ENCODE measurements at regions not wholly inside any gene's neighbourhood (a gene's known extent, or its start where the extent isn't known, plus 50 kb on each side); places are given as distances from the start of the nearest gene placed in this dataset.

DNA sequence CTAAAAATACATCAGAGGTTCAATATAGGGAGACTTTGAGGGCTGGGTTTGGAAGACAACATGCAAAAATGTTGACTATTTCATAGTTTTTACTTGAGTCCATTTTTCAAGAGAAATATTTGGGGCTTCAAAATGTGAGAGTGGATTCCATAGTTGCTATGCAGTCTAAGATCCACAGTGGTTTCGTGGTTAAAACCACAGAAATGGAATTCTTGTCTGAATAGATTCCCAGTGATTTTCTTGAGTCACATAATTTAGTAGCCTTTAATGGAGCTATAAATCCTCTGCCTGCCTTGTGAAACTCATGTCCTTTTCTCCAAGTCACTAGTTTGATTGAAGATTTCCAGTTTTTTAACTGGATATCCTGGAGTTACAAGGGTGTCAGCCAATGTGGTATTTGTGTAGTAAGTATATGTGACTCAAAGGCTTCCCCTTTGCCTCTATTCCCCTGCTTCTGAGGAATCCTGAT lies 94.7 kb upstream of the RBMS3 start:
- TF ChIP-seq, protein P1, sequence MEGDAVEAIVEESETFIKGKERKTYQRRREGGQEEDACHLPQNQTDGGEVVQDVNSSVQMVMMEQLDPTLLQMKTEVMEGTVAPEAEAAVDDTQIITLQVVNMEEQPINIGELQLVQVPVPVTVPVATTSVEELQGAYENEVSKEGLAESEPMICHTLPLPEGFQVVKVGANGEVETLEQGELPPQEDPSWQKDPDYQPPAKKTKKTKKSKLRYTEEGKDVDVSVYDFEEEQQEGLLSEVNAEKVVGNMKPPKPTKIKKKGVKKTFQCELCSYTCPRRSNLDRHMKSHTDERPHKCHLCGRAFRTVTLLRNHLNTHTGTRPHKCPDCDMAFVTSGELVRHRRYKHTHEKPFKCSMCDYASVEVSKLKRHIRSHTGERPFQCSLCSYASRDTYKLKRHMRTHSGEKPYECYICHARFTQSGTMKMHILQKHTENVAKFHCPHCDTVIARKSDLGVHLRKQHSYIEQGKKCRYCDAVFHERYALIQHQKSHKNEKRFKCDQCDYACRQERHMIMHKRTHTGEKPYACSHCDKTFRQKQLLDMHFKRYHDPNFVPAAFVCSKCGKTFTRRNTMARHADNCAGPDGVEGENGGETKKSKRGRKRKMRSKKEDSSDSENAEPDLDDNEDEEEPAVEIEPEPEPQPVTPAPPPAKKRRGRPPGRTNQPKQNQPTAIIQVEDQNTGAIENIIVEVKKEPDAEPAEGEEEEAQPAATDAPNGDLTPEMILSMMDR (optimal IDR thresholded peaks at IDR 0.05 in 1 of 3, IDR thresholded peaks at IDR 0.05 in 1 of 3, conservative IDR thresholded peaks at IDR 0.05 in 1 of 3; ENCODE audit: extremely low read depth in 1 of 3, insufficient read depth in 2 of 3, low read length in 3 of 3), result no peak
- TF ChIP-seq EZH2 (IDR thresholded peaks at IDR 0.05; ENCODE audit: low read length), result no peak

Data from keratinocyte (primary cell).